G401 (cell line): ENCODE measurements at regions not wholly inside any gene's neighbourhood (a gene's known extent, or its start where the extent isn't known, plus 50 kb on each side); places are given as distances from the start of the nearest gene placed in this dataset.
A peak's percentile ranks its signal among the peaks of the same experiment; 100 is the strongest.

ENCODE experiments used
- DNase-seq: peaks from one replicate; pipeline ENCODE4 v3.0.0-alpha.2; 2015; ENCODE audit warnings: low spot score
- in situ Hi-C: cut with HindIII; loops from 2 replicates; pipeline ENCODE4 v1.10.0; 2016; ENCODE audit warnings: low sequenced_read_pairs, mixed read lengths

DNA sequence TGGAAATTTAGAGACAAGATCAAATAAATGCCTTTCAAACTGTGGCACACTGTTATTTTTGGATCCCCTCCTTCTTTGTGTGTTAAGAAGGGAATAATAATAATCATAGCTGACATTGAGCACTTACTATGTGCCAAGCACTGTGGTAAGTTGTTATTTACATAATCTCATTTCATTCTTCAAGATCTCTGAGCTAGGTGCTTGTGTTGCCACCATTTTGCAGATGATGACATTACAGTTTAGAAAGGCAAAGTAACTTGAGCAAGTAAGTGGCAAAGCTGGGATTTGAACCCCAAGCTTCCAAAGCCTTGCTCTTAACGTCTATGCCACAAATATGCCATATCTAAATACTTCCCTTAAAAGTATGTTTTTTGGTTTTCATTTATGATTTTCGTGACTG, 121.8 kb upstream of the TMEM161B start:
- DNase-seq, result peak; percentile 41
- in situ Hi-C loops, result no loop called here

DNA sequence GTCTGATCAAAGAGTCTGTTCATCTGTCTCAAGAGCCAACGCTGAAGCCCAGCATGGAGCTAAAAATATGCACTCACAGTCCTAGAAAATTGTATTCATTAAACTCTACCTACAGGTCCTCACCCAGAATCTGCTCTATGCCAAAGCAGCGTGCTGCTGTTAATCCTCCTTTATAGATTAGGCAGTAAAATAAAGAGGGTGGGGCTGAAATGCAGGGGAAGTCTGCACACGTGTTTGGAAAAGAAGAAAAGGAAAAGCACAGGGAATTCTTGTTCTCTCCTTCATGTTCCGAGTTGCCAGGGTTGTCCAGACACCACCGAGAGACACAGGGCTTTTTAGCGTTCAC, 121.4 kb upstream of the TMEM161B start:
- peak; percentile 68 for DNase-seq
- in situ Hi-C loops, result no loop called here

GRCh38 chr5:88389338-88390095, 120.9 kb upstream of the TMEM161B start:
- peak; percentile 78 for DNase-seq
- in situ Hi-C loops, result no loop called here

GRCh38 chr5:88388476-88389337, 120.1 kb upstream of the TMEM161B start:
- in situ Hi-C loops, result no loop called here
- peak; percentile 52 for DNase-seq

- no peak for DNase-seq
- in situ Hi-C loops, result no loop called here
These were observed 116.2 kb upstream of the TMEM161B start for GRCh38 chr5:88384886-88385285.

DNA sequence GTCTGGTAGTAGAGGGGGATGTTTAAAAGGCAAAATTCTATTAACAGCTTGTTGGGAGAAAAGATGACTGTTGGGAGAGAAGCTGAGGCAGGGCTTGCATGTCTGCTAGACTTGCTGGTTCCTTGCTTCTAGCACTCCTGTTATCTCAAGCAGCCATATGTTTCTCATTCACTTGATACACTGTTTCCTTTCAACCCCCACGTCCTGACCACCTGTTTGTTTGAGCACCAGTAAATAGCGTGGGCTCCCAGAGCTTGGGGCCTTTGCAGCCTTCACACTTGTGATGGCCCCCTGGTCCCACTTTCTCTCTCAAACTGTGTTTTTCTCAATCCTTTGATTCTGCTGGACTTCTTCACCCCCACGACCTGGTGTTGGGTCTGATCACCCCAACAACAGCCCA, 111.7 kb upstream of the TMEM161B start:
- no peak for DNase-seq
- in situ Hi-C loops, result no loop called here

DNA sequence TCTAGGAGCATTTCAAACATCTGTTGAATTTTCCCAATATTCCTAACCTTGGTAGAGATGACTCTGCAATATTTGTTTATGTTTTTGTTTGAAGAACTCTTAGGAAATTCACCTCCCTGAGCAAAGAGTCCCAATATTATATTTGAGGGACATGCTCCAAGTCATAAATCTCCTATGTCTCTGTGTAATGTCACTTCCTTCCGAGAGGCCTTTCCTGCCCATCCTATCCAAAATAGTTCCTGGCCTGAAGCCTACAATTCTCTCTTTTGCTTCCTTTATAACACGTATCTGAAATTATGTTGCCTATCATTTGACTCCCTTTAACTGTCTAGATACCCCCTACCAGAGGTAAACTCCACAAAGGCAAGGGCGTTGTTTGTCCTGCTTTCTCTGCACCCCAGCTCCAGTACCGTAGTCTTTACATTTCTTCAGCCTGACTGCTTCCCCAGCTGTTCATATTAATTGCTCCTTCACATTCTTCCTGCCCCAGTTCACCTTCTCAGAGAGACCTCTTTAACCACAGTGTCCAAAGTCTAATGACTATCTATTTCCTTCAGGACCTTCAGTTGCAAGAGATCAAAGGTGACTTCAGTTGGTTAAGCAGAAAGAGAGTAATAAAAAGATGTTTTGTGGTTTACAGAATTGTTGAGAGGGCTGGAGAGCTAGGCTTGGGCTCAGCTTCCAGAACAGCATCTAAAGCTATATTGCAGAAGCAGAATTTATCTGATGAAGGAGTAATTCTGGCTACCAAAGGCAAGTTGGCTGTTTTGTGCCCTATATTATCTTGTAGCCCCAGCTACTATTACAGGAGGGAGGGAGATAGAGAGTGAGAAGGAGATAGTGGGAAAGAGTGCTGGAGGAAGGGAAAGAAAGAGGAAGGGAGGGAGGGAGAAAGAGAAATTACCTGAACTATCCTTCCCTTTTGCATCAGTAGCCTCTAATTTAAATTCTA, 109.3 kb upstream of the TMEM161B start:
- in situ Hi-C loops, result no loop called here
- peak; percentile 23 for DNase-seq

GRCh38 chr5:88377240-88377639, 108.6 kb upstream of the TMEM161B start:
- in situ Hi-C loops, result no loop called here
- DNase-seq, result peak; percentile 48

DNA sequence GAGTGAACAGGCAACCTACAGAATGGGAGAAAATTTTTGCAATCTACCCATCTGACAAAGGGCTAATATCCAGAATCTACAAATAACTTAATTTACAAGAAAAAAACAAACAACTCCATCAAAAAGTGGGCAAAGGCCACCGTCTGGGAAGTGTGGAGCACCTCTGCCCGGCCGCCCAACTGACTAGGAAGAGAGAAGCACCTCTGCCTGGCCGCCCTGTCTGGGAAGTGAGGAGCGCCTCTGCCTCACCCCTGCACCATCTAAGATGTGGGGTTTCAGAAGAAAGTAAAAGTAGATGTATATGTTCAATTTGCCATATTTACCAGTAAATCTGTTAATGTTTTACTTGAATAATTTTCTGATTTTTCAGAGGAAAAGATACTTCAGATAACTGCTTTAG, 108.1 kb upstream of the TMEM161B start:
- in situ Hi-C loops, result no loop called here

GRCh38 chr5:88374391-88374790, 105.7 kb upstream of the TMEM161B start:
- DNase-seq, result no peak
- in situ Hi-C loops, result no loop called here

More for the DNA sequence above, 108.1 kb upstream of the TMEM161B start:
- DNase-seq, result no peak

DNA sequence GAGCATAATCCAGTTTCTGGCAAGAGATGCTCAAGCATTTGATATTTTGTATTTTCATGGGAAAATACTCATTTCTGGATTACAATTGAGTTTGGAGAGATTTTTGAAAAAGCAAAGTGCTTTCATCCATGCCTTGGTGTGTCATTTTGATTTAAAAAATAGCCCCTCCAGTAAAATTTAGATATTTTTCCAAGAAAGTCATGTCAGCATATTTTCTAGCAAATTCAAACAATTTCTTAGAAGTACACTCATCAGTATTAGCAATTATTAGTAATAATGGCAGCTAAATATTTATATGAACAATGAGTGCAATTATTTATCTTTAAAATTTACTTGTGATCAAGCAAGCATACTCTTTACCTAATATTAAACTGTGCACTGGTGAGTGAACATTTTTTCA, 102.2 kb upstream of the TMEM161B start:
- in situ Hi-C loops, result no loop called here
- DNase-seq, result no peak

DNA sequence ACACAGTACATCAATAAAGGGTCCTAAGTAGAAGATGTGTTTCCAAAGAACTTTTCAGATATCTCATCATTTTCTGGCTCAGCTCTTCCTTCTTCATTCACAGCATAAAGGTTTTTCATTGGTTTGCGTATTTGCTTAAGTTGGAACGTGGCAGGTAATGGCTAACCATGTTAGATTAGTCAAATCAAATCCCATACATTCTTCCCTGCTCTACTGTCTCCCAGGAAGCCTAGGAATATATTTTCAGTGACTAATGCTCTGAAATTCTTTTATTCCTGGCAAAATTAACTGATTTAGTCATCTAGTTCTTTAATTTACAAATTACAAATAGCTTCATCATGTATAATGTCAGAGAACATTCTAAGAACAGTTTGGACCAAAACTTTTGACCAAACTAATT, 99.6 kb upstream of the TMEM161B start:
- in situ Hi-C loops, result no loop called here
- DNase-seq, result no peak

DNA sequence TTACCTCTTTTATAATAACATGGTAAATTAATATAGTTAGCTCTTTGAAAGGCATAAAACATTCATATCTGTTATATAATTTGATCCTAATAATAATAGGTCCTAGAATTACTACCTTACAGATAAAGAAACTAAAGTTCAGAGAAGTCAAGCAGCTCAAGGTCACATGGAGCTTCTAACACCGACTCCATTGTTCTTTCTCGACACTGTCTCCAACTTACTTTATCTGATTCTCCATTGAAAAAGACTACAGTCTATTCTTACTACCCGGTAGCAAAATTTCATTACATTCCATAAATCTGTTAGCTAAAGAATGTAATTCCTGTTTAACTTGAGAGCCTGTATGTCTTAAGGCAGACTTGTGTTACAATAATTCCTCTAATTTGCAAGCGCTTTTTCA, 96.3 kb upstream of the TMEM161B start:
- DNase-seq, result no peak
- in situ Hi-C loops, result no loop called here

DNA sequence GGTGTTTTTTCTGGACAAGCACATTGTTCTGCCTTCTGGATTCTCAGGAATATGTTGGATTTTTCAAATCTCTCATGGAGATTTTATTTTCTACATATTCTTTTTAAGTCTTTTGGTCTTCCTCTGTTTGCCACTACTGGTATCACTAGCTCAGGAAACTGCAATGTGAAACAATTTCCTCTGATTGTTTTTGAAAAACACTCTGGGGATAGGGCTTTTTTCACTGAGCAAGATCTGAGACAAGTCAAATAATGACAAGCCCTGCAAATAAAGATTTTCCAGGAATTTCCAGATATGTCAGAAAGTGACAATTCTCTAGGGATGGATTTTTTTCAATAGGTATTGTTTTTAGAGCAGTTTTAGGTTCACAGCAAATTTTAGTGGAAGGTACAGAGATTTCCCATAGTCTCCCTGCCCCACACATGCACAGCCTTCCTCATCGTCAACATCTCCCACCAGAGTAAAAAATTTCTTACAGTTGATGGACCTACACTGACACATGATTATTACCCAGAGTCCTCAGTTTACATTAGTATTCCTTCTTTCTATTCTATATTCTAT, 86.9 kb upstream of the TMEM161B start:
- in situ Hi-C loops, result no loop called here
- no peak for DNase-seq

- no peak for DNase-seq
- in situ Hi-C loops, result no loop called here
These were observed 57.2 kb upstream of the TMEM161B start for GRCh38 chr5:88325868-88326267.

DNA sequence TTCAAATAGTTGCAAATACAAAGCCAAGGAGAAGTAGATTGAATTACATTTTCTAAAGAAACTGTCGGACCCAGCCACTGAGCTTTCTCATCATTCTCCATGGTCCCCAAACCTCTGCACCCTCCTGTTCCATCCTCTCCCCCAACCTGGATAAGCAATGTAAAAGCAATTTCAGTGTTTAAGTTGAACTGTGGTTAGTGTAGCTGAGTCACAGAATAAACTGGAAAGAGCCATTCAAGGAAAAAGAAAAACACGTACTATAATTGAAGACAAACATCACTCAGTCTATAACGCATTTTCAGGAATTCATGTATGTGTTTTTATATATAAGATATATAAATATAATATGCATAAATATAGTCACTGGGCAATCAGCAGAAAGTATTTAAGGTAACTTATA, 54.1 kb upstream of the TMEM161B start:
- DNase-seq, result no peak
- in situ Hi-C loops, result no loop called here
